HCT116 (cell line): ENCODE measurements at regions not wholly inside any gene's neighbourhood (a gene's known extent, or its start where the extent isn't known, plus 50 kb on each side); places are given as distances from the start of the nearest gene placed in this dataset.

ENCODE experiments used
- CEBPB ChIP-seq: IDR thresholded peaks from 2 replicates; pipeline ENCODE4 v1.6.1; 2012; ENCODE audit warnings: low read depth
- ELF1 ChIP-seq: IDR thresholded peaks from 2 replicates; pipeline ENCODE4 v1.6.1; 2012; ENCODE audit warnings: low read depth, borderline replicate concordance
- EZH2 ChIP-seq: fragments of 200-600 bp; sonication (generic); IDR thresholded peaks from 2 replicates; pipeline ENCODE4 v1.6.1; 2017; ENCODE audit warnings: antibody characterized with exemption, mixed run types
- EZH2phosphoT487 ChIP-seq: fragments of 200-600 bp; IDR thresholded peaks from 2 replicates; pipeline ENCODE4 v1.6.1; 2018; ENCODE audit warnings: antibody characterized with exemption, borderline replicate concordance
- POLR2A ChIP-seq: IDR thresholded peaks from 2 replicates; pipeline ENCODE4 v1.7.0; 2011; ENCODE audit warnings: borderline replicate concordance; ENCODE audit not compliant: insufficient read depth, insufficient read length; ENCODE audit errors: extremely low read depth
- POLR2AphosphoS5 ChIP-seq: IDR thresholded peaks from 2 replicates; pipeline ENCODE4 v1.6.1; 2011; ENCODE audit warnings: mild to moderate bottlenecking, low read depth, low read length, moderate library complexity
- RAD21 ChIP-seq: IDR thresholded peaks from 2 replicates; pipeline ENCODE4 v1.6.1; 2012; ENCODE audit warnings: low read depth, mild to moderate bottlenecking
- REST ChIP-seq: IDR thresholded peaks from 2 replicates; pipeline ENCODE4 v1.6.1; 2012; ENCODE audit warnings: low read depth
- SIN3A ChIP-seq: IDR thresholded peaks from 2 replicates; pipeline ENCODE4 v1.6.1; 2012; ENCODE audit warnings: low read depth
- SRF ChIP-seq: IDR thresholded peaks from 2 replicates; pipeline ENCODE4 v1.6.1; 2012; ENCODE audit warnings: low read depth
- ZNF274 ChIP-seq: fragments of 200-500 bp; sonication (Bioruptor generic); IDR thresholded peaks from 2 replicates; pipeline ENCODE4 v1.6.1; 2014; ENCODE audit warnings: mild to moderate bottlenecking, low read depth, low read length, inconsistent platforms
- TF ChIP-seq, protein P1 (sequence below), 3 experiments: fragments of 200-600 bp in 1 of 3; sonication (generic) in 1 of 3; IDR thresholded peaks in 2 of 3; conservative IDR thresholded peaks in 1 of 3; 2 replicates each; pipeline ENCODE4 v1.5.1; 2012 to 2017; ENCODE audit warnings: low read depth in 2 of 3, low read length in 2 of 3, antibody characterized with exemption in 1 of 3, borderline replicate concordance in 1 of 3, control low read depth in 1 of 3, mild to moderate bottlenecking in 1 of 3, mixed read lengths in 1 of 3, mixed run types in 1 of 3, moderate library complexity in 1 of 3; ENCODE audit not compliant: insufficient read depth in 1 of 3
- TF ChIP-seq, protein P2 (sequence below): IDR thresholded peaks from 2 replicates; pipeline ENCODE4 v1.6.1; 2012
- TF ChIP-seq, protein P3 (sequence below): IDR thresholded peaks from 2 replicates; pipeline ENCODE4 v1.6.1; 2011; ENCODE audit warnings: mild to moderate bottlenecking, low read length, moderate library complexity; ENCODE audit not compliant: insufficient replicate concordance; ENCODE audit errors: extremely low read depth

- TF ChIP-seq, protein P1, sequence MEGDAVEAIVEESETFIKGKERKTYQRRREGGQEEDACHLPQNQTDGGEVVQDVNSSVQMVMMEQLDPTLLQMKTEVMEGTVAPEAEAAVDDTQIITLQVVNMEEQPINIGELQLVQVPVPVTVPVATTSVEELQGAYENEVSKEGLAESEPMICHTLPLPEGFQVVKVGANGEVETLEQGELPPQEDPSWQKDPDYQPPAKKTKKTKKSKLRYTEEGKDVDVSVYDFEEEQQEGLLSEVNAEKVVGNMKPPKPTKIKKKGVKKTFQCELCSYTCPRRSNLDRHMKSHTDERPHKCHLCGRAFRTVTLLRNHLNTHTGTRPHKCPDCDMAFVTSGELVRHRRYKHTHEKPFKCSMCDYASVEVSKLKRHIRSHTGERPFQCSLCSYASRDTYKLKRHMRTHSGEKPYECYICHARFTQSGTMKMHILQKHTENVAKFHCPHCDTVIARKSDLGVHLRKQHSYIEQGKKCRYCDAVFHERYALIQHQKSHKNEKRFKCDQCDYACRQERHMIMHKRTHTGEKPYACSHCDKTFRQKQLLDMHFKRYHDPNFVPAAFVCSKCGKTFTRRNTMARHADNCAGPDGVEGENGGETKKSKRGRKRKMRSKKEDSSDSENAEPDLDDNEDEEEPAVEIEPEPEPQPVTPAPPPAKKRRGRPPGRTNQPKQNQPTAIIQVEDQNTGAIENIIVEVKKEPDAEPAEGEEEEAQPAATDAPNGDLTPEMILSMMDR (IDR thresholded peaks at IDR 0.05 in 2 of 3, conservative IDR thresholded peaks at IDR 0.05 in 1 of 3; ENCODE audit: borderline replicate concordance in 1 of 3, insufficient read depth in 1 of 3, low read depth in 2 of 3, low read length in 2 of 3) = no peak
- no peak for TF ChIP-seq ZNF274
- TF ChIP-seq POLR2A = no peak
- no peak for TF ChIP-seq EZH2phosphoT487
- TF ChIP-seq, protein P2, sequence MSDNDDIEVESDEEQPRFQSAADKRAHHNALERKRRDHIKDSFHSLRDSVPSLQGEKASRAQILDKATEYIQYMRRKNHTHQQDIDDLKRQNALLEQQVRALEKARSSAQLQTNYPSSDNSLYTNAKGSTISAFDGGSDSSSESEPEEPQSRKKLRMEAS = no peak
- no peak for TF ChIP-seq SIN3A
- no peak for TF ChIP-seq REST
- TF ChIP-seq POLR2AphosphoS5 = no peak
- TF ChIP-seq, protein P3, sequence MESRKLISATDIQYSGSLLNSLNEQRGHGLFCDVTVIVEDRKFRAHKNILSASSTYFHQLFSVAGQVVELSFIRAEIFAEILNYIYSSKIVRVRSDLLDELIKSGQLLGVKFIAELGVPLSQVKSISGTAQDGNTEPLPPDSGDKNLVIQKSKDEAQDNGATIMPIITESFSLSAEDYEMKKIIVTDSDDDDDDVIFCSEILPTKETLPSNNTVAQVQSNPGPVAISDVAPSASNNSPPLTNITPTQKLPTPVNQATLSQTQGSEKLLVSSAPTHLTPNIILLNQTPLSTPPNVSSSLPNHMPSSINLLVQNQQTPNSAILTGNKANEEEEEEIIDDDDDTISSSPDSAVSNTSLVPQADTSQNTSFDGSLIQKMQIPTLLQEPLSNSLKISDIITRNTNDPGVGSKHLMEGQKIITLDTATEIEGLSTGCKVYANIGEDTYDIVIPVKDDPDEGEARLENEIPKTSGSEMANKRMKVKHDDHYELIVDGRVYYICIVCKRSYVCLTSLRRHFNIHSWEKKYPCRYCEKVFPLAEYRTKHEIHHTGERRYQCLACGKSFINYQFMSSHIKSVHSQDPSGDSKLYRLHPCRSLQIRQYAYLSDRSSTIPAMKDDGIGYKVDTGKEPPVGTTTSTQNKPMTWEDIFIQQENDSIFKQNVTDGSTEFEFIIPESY = no peak
- TF ChIP-seq EZH2 = no peak
- TF ChIP-seq ELF1 = no peak
- no peak for TF ChIP-seq SRF
- no peak for TF ChIP-seq RAD21
- TF ChIP-seq CEBPB = no peak
Measured at GRCh38 chr3:180295811-180296210, 259.1 kb upstream of the PEX5L start.
